Fibroblast of the aortic adventitia (primary cell): ENCODE measurements at regions not wholly inside any gene's neighbourhood (a gene's known extent, or its start where the extent isn't known, plus 50 kb on each side); places are given as distances from the start of the nearest gene placed in this dataset.

Experiments
- DNase-seq: peaks from one replicate; pipeline ENCODE4 v3.0.0-alpha.2; 2010; ENCODE audit warnings: low read depth
- H3K4me3 ChIP-seq: 2 replicates; pipeline ENCODE4 v1.5.1; 2011; ENCODE audit warnings: low read depth, mild to moderate bottlenecking, control low read depth, low read length, moderate library complexity
- CTCF ChIP-seq: IDR thresholded peaks from 2 replicates; pipeline ENCODE4 v1.5.1; 2011; ENCODE audit warnings: mild to moderate bottlenecking, low read length, control low read depth, inconsistent platforms; ENCODE audit not compliant: insufficient read depth

DNA sequence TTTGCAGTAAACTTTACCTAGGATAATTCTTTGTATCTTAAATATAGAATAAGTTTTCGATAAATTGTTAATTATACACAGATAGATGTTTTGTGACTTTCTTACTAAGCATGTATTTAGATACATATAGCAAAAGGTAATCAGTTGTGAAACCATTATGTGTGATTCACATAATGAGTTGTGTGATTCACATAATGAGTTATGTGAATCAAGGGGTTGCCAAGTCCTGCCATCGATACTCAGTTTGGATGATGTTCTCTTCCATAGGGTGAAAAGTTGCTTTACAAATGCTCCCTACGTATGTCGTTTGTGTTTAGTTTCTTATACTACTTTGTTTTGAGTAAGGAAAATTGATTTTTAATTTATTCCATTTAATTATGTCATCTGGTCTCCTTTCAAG, 682.1 kb downstream of the MECOM start:
- no peak for TF ChIP-seq CTCF
- no peak overlapping the region for H3K4me3 ChIP-seq
- DNase-seq = no peak

- peak overlapping the region; percentile 7 for H3K4me3 ChIP-seq
- no peak for TF ChIP-seq CTCF
- peak; percentile 91 for DNase-seq
Observed at GRCh38 chr3:168977716-168978374, 685.7 kb downstream of the MECOM start.

GRCh38 chr3:168976969-168977368, 686.5 kb downstream of the MECOM start:
- DNase-seq = no peak
- no peak overlapping the region for H3K4me3 ChIP-seq
- no peak for TF ChIP-seq CTCF

GRCh38 chr3:168975576-168975975, 687.9 kb downstream of the MECOM start:
- DNase-seq = peak; percentile 33
- H3K4me3 ChIP-seq = no peak overlapping the region
- TF ChIP-seq CTCF = no peak

GRCh38 chr3:168974617-168975403, 688.7 kb downstream of the MECOM start:
- no peak for DNase-seq
- TF ChIP-seq CTCF = no peak
- H3K4me3 ChIP-seq = no peak overlapping the region

DNA sequence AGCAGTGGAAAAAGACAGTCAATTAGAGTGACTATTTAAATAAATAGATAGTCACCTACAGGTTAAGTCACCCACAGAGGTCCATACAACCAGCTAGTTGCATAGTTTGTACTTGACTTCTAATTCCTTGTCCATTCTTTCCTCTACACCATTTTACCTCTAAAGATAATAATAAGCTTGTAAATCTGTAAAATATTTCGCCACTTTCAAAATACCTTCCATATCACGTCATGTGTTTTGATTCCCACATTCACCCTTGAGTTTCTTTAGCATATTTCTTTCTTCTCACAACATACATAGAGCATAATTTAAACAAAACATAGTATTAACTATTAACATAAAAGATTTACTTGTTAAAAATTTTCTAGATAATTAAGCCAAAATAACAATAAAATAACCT, 689.6 kb downstream of the MECOM start:
- DNase-seq = no peak
- no peak overlapping the region for H3K4me3 ChIP-seq
- TF ChIP-seq CTCF = no peak
